K562 (cell line): ENCODE measurements at regions not wholly inside any gene's neighbourhood (a gene's known extent, or its start where the extent isn't known, plus 50 kb on each side); places are given as distances from the start of the nearest gene placed in this dataset.

ENCODE experiments used
- ATAC-seq: fragments of 200-7000 bp; cut with Tn5 transposase; 3 replicates; pipeline ENCODE4 v1.9.1; 2020; ENCODE audit warnings: moderate library complexity
- BruUV-seq: library from RNA; stranded (reverse); fragments of 400-500 nt; replicated peaks from 2 replicates; lab custom pipeline; 2021; lab: Mats Ljungman, UMichigan
- CTCF ChIA-PET: fragments of 300-600 bp; formaldehyde crosslinking; extraction: SDS; loops from one replicate; lab custom pipeline; 2021; ENCODE audit warnings: low intra/inter-chr PET ratio; lab: Yijun Ruan, JAX
- POLR2A ChIA-PET: fragments of 300-600, 350-650 bp; sonication (Branson Sonifier 250); formaldehyde crosslinking; extraction: SDS; loops from one replicate; lab custom pipeline; 2021; ENCODE audit warnings: antibody characterized with exemption, inconsistent platforms; lab: Yijun Ruan, JAX
- DNase-seq, 4 experiments: peaks; one replicate each; pipeline versions ENCODE4 v3.0.0 to v3.0.0-alpha.2; 2011 to 2018; ENCODE audit warnings: low spot score in 3 of 4, mixed read lengths in 3 of 4; ENCODE audit errors: extremely low read depth in 1 of 4
- FAIRE-seq: peaks from 2 replicates; lab custom pipeline; 2011; peaks lifted over from hg19 to GRCh38; lab: Jason Lieb, UNC
- H2AFZ ChIP-seq: 2 replicates; pipeline ENCODE4 v1.6.0; 2011; ENCODE audit warnings: low read depth, low read length, control low read depth, inconsistent platforms
- H3K27ac ChIP-seq: fragments of 200-600 bp; 3 replicates; pipeline ENCODE4 v1.8.0; 2011; ENCODE audit warnings: low read depth, mild to moderate bottlenecking, control low read depth, inconsistent platforms, low read length, moderate library complexity, mixed read lengths; ENCODE audit errors: extremely low read depth
- H3K27me3 ChIP-seq, 2 experiments: fragments of 300-600 bp in 1 of 2; 2 replicates in 1 of 2; 3 replicates in 1 of 2; pipeline versions ENCODE4 v1.6.0 to v1.8.0; 2011; ENCODE audit warnings: inconsistent platforms in 2 of 2, low read length in 2 of 2, mild to moderate bottlenecking in 1 of 2, mixed read lengths in 1 of 2, moderate library complexity in 1 of 2; ENCODE audit not compliant: control insufficient read depth in 2 of 2, insufficient read depth in 2 of 2
- H3K36me3 ChIP-seq: fragments of 300-600 bp; 3 replicates; pipeline ENCODE4 v1.8.0; 2011; ENCODE audit warnings: mild to moderate bottlenecking, low read length, inconsistent platforms; ENCODE audit not compliant: control insufficient read depth, insufficient read depth
- H3K4me1 ChIP-seq, 2 experiments: fragments of 200-600 bp in 1 of 2; replicated peaks in 1 of 2; 2 replicates in 1 of 2; 3 replicates in 1 of 2; pipeline versions ENCODE4 v1.5.1 to v1.8.0; 2011; ENCODE audit warnings: inconsistent platforms in 2 of 2, low read length in 2 of 2, mild to moderate bottlenecking in 1 of 2, mixed read lengths in 1 of 2, moderate library complexity in 1 of 2; ENCODE audit not compliant: control insufficient read depth in 2 of 2, insufficient read depth in 2 of 2
- H3K4me2 ChIP-seq: 2 replicates; pipeline ENCODE4 v1.6.1; 2011; ENCODE audit warnings: low read length, control low read depth, inconsistent platforms, mixed read lengths; ENCODE audit not compliant: insufficient read depth
- H3K4me3 ChIP-seq: fragments of 200-600 bp; sonication (generic), shearing (Covaris generic); 2 replicates; pipeline ENCODE4 v1.5.1; 2016; ENCODE audit warnings: control low read depth, inconsistent platforms
- H3K79me2 ChIP-seq: fragments of 200-600 bp; 3 replicates; pipeline ENCODE4 v1.8.0; 2011; ENCODE audit warnings: low read length, inconsistent platforms; ENCODE audit not compliant: control insufficient read depth, insufficient read depth
- H3K9ac ChIP-seq, 2 experiments: 2 replicates each; pipeline versions ENCODE4 v1.6.0 to v1.6.1; 2011; ENCODE audit warnings: low read depth in 2 of 2, low read length in 2 of 2, control low read depth in 1 of 2, inconsistent platforms in 1 of 2, mild to moderate bottlenecking in 1 of 2, mixed read lengths in 1 of 2; ENCODE audit not compliant: insufficient read depth in 1 of 2
- H3K9me1 ChIP-seq: one replicate; pipeline ENCODE4 v1.6.0; 2011; ENCODE audit warnings: inconsistent platforms, mild to moderate bottlenecking, low read length, moderate library complexity; ENCODE audit not compliant: control insufficient read depth, insufficient read depth
- H3K9me3 ChIP-seq: replicated peaks from 2 replicates; pipeline ENCODE4 v1.5.1; 2011; ENCODE audit warnings: low read depth, low read length, inconsistent platforms; ENCODE audit not compliant: control insufficient read depth, insufficient read depth
- H4K20me1 ChIP-seq: replicated peaks from 2 replicates; pipeline ENCODE4 v1.6.1; 2011; ENCODE audit warnings: low read length, inconsistent platforms, mixed read lengths; ENCODE audit not compliant: control insufficient read depth, insufficient read depth
- FOSL1 ChIP-seq: fragments of 200-800 bp; sonication (Bioruptor generic); conservative IDR thresholded peaks from 2 replicates; pipeline ENCODE4 v1.6.1; 2016; ENCODE audit warnings: missing genetic modification characterization, missing compliant biosample characterization
- FOXP1 ChIP-seq: sonication (generic); formaldehyde crosslinking; IDR thresholded peaks from 2 replicates; pipeline ENCODE4 v1.8.0; 2022; ENCODE audit warnings: mild to moderate bottlenecking, missing genetic modification reagents
- HSF4 ChIP-seq: fragments of 250-450 bp; sonication (Bioruptor Pico); IDR thresholded peaks from 2 replicates; pipeline ENCODE4 v2.1.2; 2022; ENCODE audit warnings: mild to moderate bottlenecking, moderate library complexity, borderline replicate concordance
- IRF2 ChIP-seq: sonication (generic); formaldehyde crosslinking; IDR thresholded peaks from 2 replicates; pipeline ENCODE4 v1.8.1; 2022; ENCODE audit warnings: mild to moderate bottlenecking, missing genetic modification reagents
- KAT7 ChIP-seq: sonication (generic); formaldehyde crosslinking; IDR thresholded peaks from 2 replicates; pipeline ENCODE4 v1.8.0; 2022; ENCODE audit warnings: missing genetic modification reagents, mild to moderate bottlenecking, borderline replicate concordance
- KDM4B ChIP-seq, 2 experiments: fragments of 450-650 bp in 1 of 2; sonication (generic) in 1 of 2; IDR thresholded peaks; 2 replicates each; pipeline ENCODE4 v1.6.1; 2016 to 2017; ENCODE audit warnings: borderline replicate concordance in 2 of 2, antibody characterized with exemption in 1 of 2, low read depth in 1 of 2, mild to moderate bottlenecking in 1 of 2
- MCM5 ChIP-seq: fragments of 450-650 bp; IDR thresholded peaks from 2 replicates; pipeline ENCODE4 v1.6.1; 2016; ENCODE audit warnings: low read depth
- MED1 ChIP-seq: sonication (generic); formaldehyde crosslinking; IDR thresholded peaks from 2 replicates; pipeline ENCODE4 v1.8.1; 2023; ENCODE audit warnings: missing genetic modification reagents, borderline replicate concordance
- WGBS: fragments of 100-300 bp; shearing (Covaris generic); methylation state at CpG from one replicate; pipeline ENCODE4 v1.1.6; 2016; ENCODE audit warnings: low coverage, mixed read lengths; ENCODE audit not compliant: insufficient coverage; ENCODE audit errors: missing lambda C conversion rate; 5-methylcytosine and 5-hydroxymethylcytosine counted together
- in situ Hi-C: fragments of 300-500 bp; cut with MboI; formaldehyde crosslinking; loops from 4 replicates; pipeline ENCODE4 v1.15.0; 2018; ENCODE audit warnings: inconsistent platforms, mixed read lengths
- intact Hi-C: fragments of 100-400 bp; cut with micrococcal nuclease; formaldehyde crosslinking; loops from 2 replicates; pipeline ENCODE4 v1.14.2; 2022
- TF ChIP-seq, protein P1 (sequence below): IDR thresholded peaks from 2 replicates; pipeline ENCODE4 v1.6.1; 2016; ENCODE audit warnings: missing genetic modification characterization, missing compliant biosample characterization
- TF ChIP-seq, protein P2 (sequence below): sonication (generic); formaldehyde crosslinking; IDR thresholded peaks from 2 replicates; pipeline ENCODE4 v1.8.1; 2023; ENCODE audit warnings: mild to moderate bottlenecking, missing genetic modification reagents

DNA sequence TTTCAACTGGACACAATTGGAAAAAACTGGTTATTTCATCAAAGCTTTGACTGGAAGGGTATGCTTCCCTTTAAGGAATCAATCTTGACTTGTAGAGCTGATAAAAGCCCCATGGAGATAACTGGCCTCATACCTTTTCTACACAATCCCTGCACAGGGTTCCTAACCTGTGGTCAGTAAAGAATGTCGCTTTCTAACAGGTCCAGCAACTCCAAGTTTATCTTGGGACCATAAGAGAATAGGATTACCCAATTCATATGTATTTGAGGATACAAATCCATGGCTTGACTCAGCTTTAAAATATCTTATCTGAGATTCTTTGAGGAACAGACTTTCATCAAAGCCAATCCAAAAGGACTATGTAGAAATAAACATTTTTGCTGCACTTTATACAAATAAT lies 1399.8 kb upstream of the PABPC4L start:
- no TSS peak for BruUV-seq
- no peaks in the 10 kb centered on the region for H3K9me3 ChIP-seq
- intact Hi-C loops (no loop called here), in situ Hi-C loops (no loop called here)
- no peak for DNase-seq
- ChIA-PET CTCF (no interaction called here), POLR2A (no interaction called here)
- no peak for ATAC-seq
- WGBS, result 0% methylated on average over 1 of the region's 1 CpG
- H3K4me2 ChIP-seq, result no peak overlapping the region
- no peak overlapping the region for H3K4me3 ChIP-seq
- TF ChIP-seq FOSL1, result no peak
- TF ChIP-seq, protein P1, sequence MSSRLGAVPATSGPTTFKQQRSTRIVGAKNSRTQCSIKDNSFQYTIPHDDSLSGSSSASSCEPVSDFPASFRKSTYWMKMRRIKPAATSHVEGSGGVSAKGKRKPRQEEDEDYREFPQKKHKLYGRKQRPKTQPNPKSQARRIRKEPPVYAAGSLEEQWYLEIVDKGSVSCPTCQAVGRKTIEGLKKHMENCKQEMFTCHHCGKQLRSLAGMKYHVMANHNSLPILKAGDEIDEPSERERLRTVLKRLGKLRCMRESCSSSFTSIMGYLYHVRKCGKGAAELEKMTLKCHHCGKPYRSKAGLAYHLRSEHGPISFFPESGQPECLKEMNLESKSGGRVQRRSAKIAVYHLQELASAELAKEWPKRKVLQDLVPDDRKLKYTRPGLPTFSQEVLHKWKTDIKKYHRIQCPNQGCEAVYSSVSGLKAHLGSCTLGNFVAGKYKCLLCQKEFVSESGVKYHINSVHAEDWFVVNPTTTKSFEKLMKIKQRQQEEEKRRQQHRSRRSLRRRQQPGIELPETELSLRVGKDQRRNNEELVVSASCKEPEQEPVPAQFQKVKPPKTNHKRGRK (tag), result no peak
- TF ChIP-seq MCM5, result no peak
- no peak for TF ChIP-seq HSF4 (CRISPR knock-in tag)
- TF ChIP-seq MED1 (CRISPR knock-in tag), result no peak
- no peak for TF ChIP-seq KAT7 (CRISPR knock-in tag)
- TF ChIP-seq FOXP1, result no peak
- TF ChIP-seq KDM4B (IDR thresholded peaks at IDR 0.05; ENCODE audit: borderline replicate concordance in 2 of 2, low read depth in 1 of 2), result no peak
- TF ChIP-seq, protein P2, sequence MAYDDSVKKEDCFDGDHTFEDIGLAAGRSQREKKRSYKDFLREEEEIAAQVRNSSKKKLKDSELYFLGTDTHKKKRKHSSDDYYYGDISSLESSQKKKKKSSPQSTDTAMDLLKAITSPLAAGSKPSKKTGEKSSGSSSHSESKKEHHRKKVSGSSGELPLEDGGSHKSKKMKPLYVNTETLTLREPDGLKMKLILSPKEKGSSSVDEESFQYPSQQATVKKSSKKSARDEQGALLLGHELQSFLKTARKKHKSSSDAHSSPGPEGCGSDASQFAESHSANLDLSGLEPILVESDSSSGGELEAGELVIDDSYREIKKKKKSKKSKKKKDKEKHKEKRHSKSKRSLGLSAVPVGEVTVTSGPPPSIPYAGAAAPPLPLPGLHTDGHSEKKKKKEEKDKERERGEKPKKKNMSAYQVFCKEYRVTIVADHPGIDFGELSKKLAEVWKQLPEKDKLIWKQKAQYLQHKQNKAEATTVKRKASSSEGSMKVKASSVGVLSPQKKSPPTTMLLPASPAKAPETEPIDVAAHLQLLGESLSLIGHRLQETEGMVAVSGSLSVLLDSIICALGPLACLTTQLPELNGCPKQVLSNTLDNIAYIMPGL (CRISPR knock-in tag), result no peak
- no peak for TF ChIP-seq IRF2 (CRISPR knock-in tag)
- no peaks in the 10 kb centered on the region for H4K20me1 ChIP-seq
- no peak overlapping the region for H3K9ac ChIP-seq
- H2AFZ ChIP-seq, result no peak overlapping the region
- H3K27ac ChIP-seq, result no peak overlapping the region
- no peaks in the 10 kb centered on the region for H3K4me1 ChIP-seq
- H3K36me3 ChIP-seq, result no peaks in the 10 kb centered on the region
- no peak for FAIRE-seq
- H3K27me3 ChIP-seq, result no peaks in the 10 kb centered on the region
- no peaks in the 10 kb centered on the region for H3K9me1 ChIP-seq
- H3K79me2 ChIP-seq, result no peaks in the 10 kb centered on the region
